ENCODE measurements at regions not wholly inside any gene's neighbourhood (a gene's known extent, or its start where the extent isn't known, plus 50 kb on each side); places are given as distances from the start of the nearest gene placed in this dataset.

- Histone ChIP-seq H2AFZ (ENCODE audit: low read length) (no peak overlapping the region), H3K4me1 (ENCODE audit: insufficient read depth, low read length) (no peaks in the 10 kb centered on the region), H4K20me1 (ENCODE audit: low read length) (no peaks in the 10 kb centered on the region), H3K9me2 (replicated peaks; ENCODE audit: low read length) (no peaks in the 10 kb centered on the region), H3K9ac (ENCODE audit: low read length) (no peak overlapping the region), H3K4me2 (ENCODE audit: low read length) (no peak overlapping the region), H3F3A (ENCODE audit: low read length, unreplicated experiment) (no peaks in the 10 kb centered on the region), H3K79me2 (ENCODE audit: low read length) (no peaks in the 10 kb centered on the region), H3K9me3 (ENCODE audit: low read length) (no peaks in the 10 kb centered on the region), H3K27me3 (ENCODE audit: low read length) (peaks cover 45% of the 10 kb centered on the region), H3K27ac (ENCODE audit: low read length) (no peak overlapping the region), H3K4me3 (ENCODE audit: low read length) (no peak overlapping the region), H3K36me3 (ENCODE audit: low read depth, low read length) (no peaks in the 10 kb centered on the region)
- BruUV-seq (replicated peaks): no TSS peak
- CTCF ChIA-PET: no interaction called here
- ATAC-seq (no peak), DNase-seq (peak; percentile 2)
- intact Hi-C loops (cut with micrococcal nuclease): no loop called here
- POLR2A ChIA-PET (ENCODE audit: unreplicated experiment): no interaction called here
- TF ChIP-seq EZH2 (IDR thresholded peaks at IDR 0.05; ENCODE audit: low read length, unreplicated experiment) (no peak), CTCF (conservative IDR thresholded peaks at IDR 0.05; ENCODE audit: low read depth, low read length) (no peak; the same call in 1 of the 2 replicates), EZH2phosphoT487 (IDR thresholded peaks at IDR 0.05; ENCODE audit: borderline replicate concordance, low read length) (no peak)
Observed at GRCh38 chr3:76728426-76728825, 311.5 kb upstream of the ROBO2 start.

DNA sequence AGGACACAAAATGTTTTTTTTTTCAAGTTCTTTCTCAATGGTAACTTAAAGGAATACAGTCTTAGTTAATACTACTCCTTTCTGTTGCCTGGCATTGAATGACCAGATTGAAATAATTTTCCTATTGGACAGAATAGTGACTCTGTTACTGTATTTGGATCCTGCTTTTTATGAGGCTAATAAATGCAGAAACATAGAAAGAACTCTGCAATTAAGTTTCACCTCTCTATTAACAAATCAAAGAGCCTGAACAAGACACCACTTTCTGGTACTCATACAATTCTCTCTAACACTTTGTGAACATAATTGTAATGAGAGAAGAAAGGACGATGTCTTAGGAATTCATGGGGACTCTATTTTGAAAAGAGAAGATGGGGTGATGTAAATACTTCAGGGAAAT is 308.4 kb upstream of the ROBO2 start:
- TF ChIP-seq CTCF (conservative IDR thresholded peaks at IDR 0.05; ENCODE audit: low read depth, low read length): no peak
- no peak for TF ChIP-seq EZH2phosphoT487 (IDR thresholded peaks at IDR 0.05; ENCODE audit: borderline replicate concordance, low read length)
- no peak for TF ChIP-seq EZH2 (IDR thresholded peaks at IDR 0.05; ENCODE audit: low read length, unreplicated experiment)
- H3K4me3 ChIP-seq (ENCODE audit: low read length): no peak overlapping the region
- H3K9ac ChIP-seq (ENCODE audit: low read length): no peak overlapping the region
- POLR2A ChIA-PET (ENCODE audit: unreplicated experiment): no interaction called here
- H3K9me3 ChIP-seq (ENCODE audit: low read length): no peaks in the 10 kb centered on the region
- no peaks in the 10 kb centered on the region for H3K79me2 ChIP-seq (ENCODE audit: low read length)
- DNase-seq (no peak), ATAC-seq (no peak)
- H3K4me2 ChIP-seq (ENCODE audit: low read length): no peak overlapping the region
- H3K27ac ChIP-seq (ENCODE audit: low read length): no peak overlapping the region
- H3K9me2 ChIP-seq (replicated peaks; ENCODE audit: low read length): no peaks in the 10 kb centered on the region
- CTCF ChIA-PET: no interaction called here
- no TSS peak for BruUV-seq (replicated peaks)
- no peak overlapping the region for H2AFZ ChIP-seq (ENCODE audit: low read length)
- H3K27me3 ChIP-seq (ENCODE audit: low read length): peaks cover 29% of the 10 kb centered on the region
- no peaks in the 10 kb centered on the region for H3K4me1 ChIP-seq (ENCODE audit: insufficient read depth, low read length)
- H3K36me3 ChIP-seq (ENCODE audit: low read depth, low read length): no peaks in the 10 kb centered on the region
- intact Hi-C loops (cut with micrococcal nuclease): no loop called here
- H4K20me1 ChIP-seq (ENCODE audit: low read length): no peaks in the 10 kb centered on the region
- H3F3A ChIP-seq (ENCODE audit: low read length, unreplicated experiment): no peaks in the 10 kb centered on the region

DNA sequence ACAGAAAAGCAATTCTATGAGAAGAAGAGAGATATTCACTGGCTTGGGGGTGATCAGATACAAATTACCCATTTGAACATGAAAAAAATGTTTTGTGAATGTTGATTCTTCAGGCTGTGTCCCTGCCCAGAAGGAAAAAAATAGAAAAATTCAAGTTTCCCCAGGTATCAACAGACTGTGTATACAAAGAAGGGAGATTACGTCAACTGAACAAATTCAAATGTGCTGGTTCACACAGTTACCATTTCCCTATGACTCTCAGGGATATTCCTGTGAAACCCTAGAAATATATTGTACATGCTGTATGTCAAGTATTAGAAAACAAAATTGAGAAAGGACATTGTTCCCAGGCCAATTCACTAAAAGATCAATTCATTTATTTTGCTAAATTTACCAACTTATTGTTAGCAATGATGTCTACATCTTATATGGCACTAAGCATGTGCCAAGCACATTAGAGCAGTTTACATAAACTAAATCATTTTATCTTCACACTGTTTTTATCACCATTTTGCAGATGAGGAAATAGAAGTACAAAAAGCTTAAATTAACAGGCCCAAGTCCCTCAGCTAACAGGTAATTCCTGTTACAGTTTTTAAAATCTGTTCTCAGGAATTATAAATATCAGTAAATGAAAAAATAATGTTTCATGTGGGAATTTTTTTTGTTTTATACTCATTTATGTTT is 306.7 kb upstream of the ROBO2 start:
- no peaks in the 10 kb centered on the region for H3F3A ChIP-seq (ENCODE audit: low read length, unreplicated experiment)
- no peaks in the 10 kb centered on the region for H3K9me3 ChIP-seq (ENCODE audit: low read length)
- POLR2A ChIA-PET (ENCODE audit: unreplicated experiment): no interaction called here
- no peak overlapping the region for H2AFZ ChIP-seq (ENCODE audit: low read length)
- H3K4me2 ChIP-seq (ENCODE audit: low read length): no peak overlapping the region
- TF ChIP-seq EZH2phosphoT487 (IDR thresholded peaks at IDR 0.05; ENCODE audit: borderline replicate concordance, low read length): no peak
- TF ChIP-seq CTCF (conservative IDR thresholded peaks at IDR 0.05; ENCODE audit: low read depth, low read length): no peak
- no peak for TF ChIP-seq EZH2 (IDR thresholded peaks at IDR 0.05; ENCODE audit: low read length, unreplicated experiment)
- no TSS peak for BruUV-seq (replicated peaks)
- no peak overlapping the region for H3K4me3 ChIP-seq (ENCODE audit: low read length)
- ATAC-seq: no peak
- no peaks in the 10 kb centered on the region for H3K4me1 ChIP-seq (ENCODE audit: insufficient read depth, low read length)
- intact Hi-C loops (cut with micrococcal nuclease): no loop called here
- DNase-seq: no peak
- H3K9me2 ChIP-seq (replicated peaks; ENCODE audit: low read length): no peaks in the 10 kb centered on the region
- H3K9ac ChIP-seq (ENCODE audit: low read length): no peak overlapping the region
- no peak overlapping the region for H3K27ac ChIP-seq (ENCODE audit: low read length)
- H3K27me3 ChIP-seq (ENCODE audit: low read length): peaks cover 23% of the 10 kb centered on the region
- H3K36me3 ChIP-seq (ENCODE audit: low read depth, low read length): no peaks in the 10 kb centered on the region
- H4K20me1 ChIP-seq (ENCODE audit: low read length): no peaks in the 10 kb centered on the region
- H3K79me2 ChIP-seq (ENCODE audit: low read length): no peaks in the 10 kb centered on the region
- CTCF ChIA-PET: no interaction called here
